ENCODE measurements at regions not wholly inside any gene's neighbourhood (a gene's known extent, or its start where the extent isn't known, plus 50 kb on each side); places are given as distances from the start of the nearest gene placed in this dataset.

DNA sequence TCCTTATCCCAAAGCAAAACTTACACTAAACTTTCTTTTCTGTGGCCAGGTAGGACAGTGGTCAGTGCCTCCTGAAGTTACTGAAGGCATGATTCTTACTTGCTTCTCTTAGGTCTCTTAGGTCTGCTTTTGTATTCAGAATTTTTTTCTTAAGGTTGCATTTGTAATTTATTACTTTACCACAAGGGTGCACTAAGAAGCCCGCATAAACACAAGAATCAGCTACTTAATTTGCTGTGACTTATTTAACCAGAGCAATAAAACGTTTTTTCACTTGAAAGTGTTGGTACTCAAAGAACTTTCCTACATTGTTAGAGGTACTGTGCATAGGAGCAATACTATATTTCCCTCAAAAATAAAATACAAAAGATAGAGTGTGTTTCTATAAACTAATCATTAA, 75.4 kb upstream of the LAMA2 start:
- Histone ChIP-seq H3K27ac (no peak overlapping the region), H3K27me3 (no peaks in the 10 kb centered on the region), H3K4me3 (no peak overlapping the region), H3K4me1 (no peaks in the 10 kb centered on the region), H3K36me3 (no peaks in the 10 kb centered on the region), H3K9me3 (no peaks in the 10 kb centered on the region)
- peak in 1 of 2 donors; percentile 39 for ATAC-seq (ENCODE audit: low FRiP score in 2 of 2)
- 1 to 7% methylated on average over 2 of the region's 2 CpGs for WGBS, 2 donors
- TF ChIP-seq POLR2AphosphoS5 (IDR thresholded peaks at IDR 0.05) (no peak), POLR2A (IDR thresholded peaks at IDR 0.05) (no peak), EP300 (IDR thresholded peaks at IDR 0.05) (no peak)
- TF ChIP-seq, protein P1, sequence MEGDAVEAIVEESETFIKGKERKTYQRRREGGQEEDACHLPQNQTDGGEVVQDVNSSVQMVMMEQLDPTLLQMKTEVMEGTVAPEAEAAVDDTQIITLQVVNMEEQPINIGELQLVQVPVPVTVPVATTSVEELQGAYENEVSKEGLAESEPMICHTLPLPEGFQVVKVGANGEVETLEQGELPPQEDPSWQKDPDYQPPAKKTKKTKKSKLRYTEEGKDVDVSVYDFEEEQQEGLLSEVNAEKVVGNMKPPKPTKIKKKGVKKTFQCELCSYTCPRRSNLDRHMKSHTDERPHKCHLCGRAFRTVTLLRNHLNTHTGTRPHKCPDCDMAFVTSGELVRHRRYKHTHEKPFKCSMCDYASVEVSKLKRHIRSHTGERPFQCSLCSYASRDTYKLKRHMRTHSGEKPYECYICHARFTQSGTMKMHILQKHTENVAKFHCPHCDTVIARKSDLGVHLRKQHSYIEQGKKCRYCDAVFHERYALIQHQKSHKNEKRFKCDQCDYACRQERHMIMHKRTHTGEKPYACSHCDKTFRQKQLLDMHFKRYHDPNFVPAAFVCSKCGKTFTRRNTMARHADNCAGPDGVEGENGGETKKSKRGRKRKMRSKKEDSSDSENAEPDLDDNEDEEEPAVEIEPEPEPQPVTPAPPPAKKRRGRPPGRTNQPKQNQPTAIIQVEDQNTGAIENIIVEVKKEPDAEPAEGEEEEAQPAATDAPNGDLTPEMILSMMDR (IDR thresholded peaks at IDR 0.05), result peak in 3 of 6 experiments; percentile 5 to 19 (median 14)
- DNase-seq, result no peak

DNA sequence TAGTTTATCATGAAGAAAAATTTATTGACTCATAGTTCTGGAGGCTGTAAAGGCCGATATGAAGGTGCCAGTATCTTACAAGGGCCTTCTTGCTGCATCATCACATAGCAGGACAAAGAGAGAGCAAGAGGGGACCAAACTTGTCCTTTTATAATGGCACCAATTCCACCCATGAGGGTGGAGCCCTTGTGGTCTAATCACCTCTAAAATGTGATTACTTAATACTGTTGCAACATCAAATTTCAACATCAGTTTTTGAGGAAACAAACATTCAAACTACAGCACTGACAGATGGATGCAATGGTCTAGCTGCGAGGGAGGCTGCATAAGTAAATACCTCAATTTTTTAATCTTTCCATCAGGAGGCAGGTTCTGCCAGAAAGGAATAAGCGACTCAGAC, 76.7 kb upstream of the LAMA2 start:
- Histone ChIP-seq H3K4me1 (no peaks in the 10 kb centered on the region), H3K27ac (no peak overlapping the region), H3K9me3 (no peaks in the 10 kb centered on the region), H3K36me3 (no peaks in the 10 kb centered on the region), H3K27me3 (no peaks in the 10 kb centered on the region), H3K4me3 (no peak overlapping the region)
- no peak for DNase-seq
- TF ChIP-seq, protein P1 (IDR thresholded peaks at IDR 0.05), result no peak
- TF ChIP-seq POLR2AphosphoS5 (IDR thresholded peaks at IDR 0.05) (no peak), EP300 (IDR thresholded peaks at IDR 0.05) (no peak), POLR2A (IDR thresholded peaks at IDR 0.05) (no peak)
- ATAC-seq (ENCODE audit: low FRiP score in 2 of 2), result peak in 1 of 2 donors; percentile 80
- 57 to 60% methylated on average over 3 of the region's 3 CpGs for WGBS, 2 donors

DNA sequence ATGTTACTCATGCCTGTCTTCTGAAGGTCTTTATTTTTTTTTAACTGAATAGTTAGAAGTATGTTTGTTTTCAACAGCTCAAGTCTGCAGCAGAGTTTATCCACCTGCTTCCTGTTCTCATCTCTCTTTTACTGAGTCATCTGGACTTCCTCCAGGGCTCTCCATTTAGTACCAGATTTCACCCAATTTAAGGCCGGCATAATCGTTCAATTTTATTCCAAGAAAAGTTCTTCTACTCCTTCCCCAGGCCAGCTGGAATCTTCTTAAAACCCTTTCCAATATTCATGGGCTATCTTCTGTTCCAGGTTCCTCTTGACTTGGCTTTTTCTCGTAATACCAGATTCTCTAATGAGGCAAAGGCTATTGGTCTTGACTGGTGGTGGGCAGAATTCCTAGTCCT, 79.0 kb upstream of the LAMA2 start:
- Histone ChIP-seq H3K27ac (no peak overlapping the region), H3K9me3 (no peaks in the 10 kb centered on the region), H3K36me3 (no peaks in the 10 kb centered on the region), H3K4me1 (no peaks in the 10 kb centered on the region), H3K27me3 (no peaks in the 10 kb centered on the region), H3K4me3 (no peak overlapping the region)
- WGBS, 2 donors, result 66 to 69% methylated on average over 3 of the region's 3 CpGs
- no peak for TF ChIP-seq EP300 (IDR thresholded peaks at IDR 0.05)
- TF ChIP-seq POLR2AphosphoS5 (IDR thresholded peaks at IDR 0.05), result no peak
- TF ChIP-seq POLR2A (IDR thresholded peaks at IDR 0.05), result no peak
- TF ChIP-seq, protein P1 (IDR thresholded peaks at IDR 0.05), result no peak
- ATAC-seq (ENCODE audit: low FRiP score in 2 of 2), result peak in 1 of 2 donors; percentile 58
- no peak for DNase-seq

DNA sequence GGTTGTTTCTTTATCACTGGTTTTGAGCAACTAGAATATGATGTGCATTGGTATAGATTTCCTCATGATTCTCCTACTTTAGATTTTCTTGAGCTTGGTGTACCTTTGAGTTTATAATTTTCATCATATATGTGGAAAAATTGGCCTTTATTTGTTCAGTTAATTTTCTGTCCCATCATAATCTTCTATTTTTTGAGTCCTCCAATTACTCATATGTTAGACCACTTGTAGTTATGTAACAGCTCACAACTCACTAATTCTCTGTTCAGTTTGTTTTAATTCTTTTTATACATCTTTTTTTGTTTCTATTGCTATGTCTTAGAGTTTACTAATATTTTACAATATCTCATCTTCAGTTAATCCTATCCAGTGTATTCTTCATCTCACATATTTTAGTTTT, 81.3 kb upstream of the LAMA2 start:
- Histone ChIP-seq H3K4me1 (no peaks in the 10 kb centered on the region), H3K36me3 (no peaks in the 10 kb centered on the region), H3K9me3 (no peaks in the 10 kb centered on the region), H3K27me3 (no peaks in the 10 kb centered on the region), H3K27ac (no peak overlapping the region), H3K4me3 (no peak overlapping the region)
- no peak for TF ChIP-seq EP300 (IDR thresholded peaks at IDR 0.05)
- TF ChIP-seq POLR2AphosphoS5 (IDR thresholded peaks at IDR 0.05), result no peak
- TF ChIP-seq POLR2A (IDR thresholded peaks at IDR 0.05), result no peak
- TF ChIP-seq, protein P1 (IDR thresholded peaks at IDR 0.05), result no peak
- ATAC-seq (ENCODE audit: low FRiP score in 2 of 2) (no peak), DNase-seq (no peak)

DNA sequence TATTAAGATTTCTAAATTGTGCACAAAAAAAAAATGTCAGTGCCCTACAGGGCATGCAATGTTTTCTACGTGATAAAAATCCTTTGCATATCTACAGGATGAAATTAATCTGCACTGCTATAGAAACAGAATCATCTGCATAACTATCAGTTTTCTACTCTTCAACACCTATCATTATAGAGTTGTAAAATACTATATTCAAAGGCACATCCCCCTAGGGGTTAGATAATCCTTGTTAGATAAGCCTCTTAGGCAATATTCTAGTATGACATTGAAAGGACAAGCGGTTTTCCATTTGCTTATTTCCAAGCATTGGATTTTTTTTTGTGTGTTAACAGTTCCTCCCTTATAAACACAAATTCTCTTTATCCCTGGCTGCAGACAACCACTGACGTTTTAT, 98.7 kb upstream of the LAMA2 start:
- ATAC-seq (ENCODE audit: low FRiP score in 2 of 2), result no peak
- DNase-seq, result no peak
- Histone ChIP-seq H3K9me3 (peaks cover 0 to 7% (median 3%) of the 10 kb centered on the region in 4 donors), H3K4me3 (no peak overlapping the region), H3K27ac (no peak overlapping the region), H3K36me3 (no peaks in the 10 kb centered on the region), H3K4me1 (no peaks in the 10 kb centered on the region), H3K27me3 (no peaks in the 10 kb centered on the region)
- TF ChIP-seq POLR2AphosphoS5 (IDR thresholded peaks at IDR 0.05), result no peak
- TF ChIP-seq, protein P1 (IDR thresholded peaks at IDR 0.05), result no peak
- no peak for TF ChIP-seq POLR2A (IDR thresholded peaks at IDR 0.05)
- TF ChIP-seq EP300 (IDR thresholded peaks at IDR 0.05), result no peak
- 63 to 71% methylated on average over 3 of the region's 3 CpGs for WGBS, 2 donors
